ENCODE measurements at regions not wholly inside any gene's neighbourhood (a gene's known extent, or its start where the extent isn't known, plus 50 kb on each side); places are given as distances from the start of the nearest gene placed in this dataset.

DNA sequence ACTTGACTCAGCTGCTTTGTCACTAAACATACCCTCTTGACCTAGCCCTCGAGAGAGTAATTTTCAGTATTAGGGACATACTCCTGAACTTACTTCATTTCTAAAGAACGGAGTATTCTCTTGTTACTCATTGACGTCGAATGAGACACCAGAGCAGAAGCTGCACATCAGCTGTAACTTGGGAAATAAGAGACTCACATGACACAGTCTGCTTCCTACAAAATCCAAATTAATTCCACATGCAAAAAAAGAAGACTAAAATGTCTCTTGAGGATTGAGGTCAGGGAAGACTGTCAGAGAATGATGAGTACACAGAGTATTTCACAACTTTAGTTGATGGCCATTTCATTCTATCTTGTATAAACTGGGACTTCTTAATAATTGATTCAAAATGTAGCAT, 114.7 kb upstream of the EGFR start:
- Histone ChIP-seq H3K79me2 (ENCODE audit: insufficient read depth, low read length) (no peaks in the 10 kb centered on the region), H3K27me3 (ENCODE audit: insufficient read depth, low read length) (no peaks in the 10 kb centered on the region), H3K36me3 (ENCODE audit: control insufficient read depth in 1 of 2, insufficient read depth in 2 of 2, low read length in 2 of 2) (no peaks in the 10 kb centered on the region), H3K4me1 (ENCODE audit: control insufficient read depth in 1 of 2, insufficient read depth in 2 of 2, low read length in 2 of 2) (no peaks in the 10 kb centered on the region), H4K20me1 (ENCODE audit: insufficient read depth) (no peaks in the 10 kb centered on the region), H3K4me2 (ENCODE audit: low read length) (no peak overlapping the region), H3K9ac (ENCODE audit: low read length) (no peak overlapping the region), H3K9me3 (ENCODE audit: control insufficient read depth in 1 of 2, insufficient read depth in 1 of 2, low read depth in 1 of 2, low read length in 2 of 2) (no peaks in the 10 kb centered on the region), H3K4me3 (replicated peaks in 1 of 2; ENCODE audit: low read depth in 1 of 2, low read length in 2 of 2) (no peak overlapping the region), H3K27ac (ENCODE audit: low read depth, low read length) (no peak overlapping the region), H2AFZ (ENCODE audit: low read depth, low read length, poor library complexity, severe bottlenecking) (no peak overlapping the region), H3K9me2 (ENCODE audit: insufficient read depth) (no peaks in the 10 kb centered on the region)
- ChIA-PET RAD21 (ENCODE audit: low non-redundant PET in 1 of 2, low total read pairs in 2 of 2, uncharacterized antibody in 2 of 2, unreplicated experiment in 2 of 2) (no interaction called here), CTCF (no interaction called here), POLR2A (no interaction called here)
- no peak for DNase-seq (ENCODE audit: low read depth, low spot score)
- intact Hi-C loops (cut with micrococcal nuclease), result no loop called here
- no TSS peak for BruUV-seq (replicated peaks)
- TF ChIP-seq, protein P1, sequence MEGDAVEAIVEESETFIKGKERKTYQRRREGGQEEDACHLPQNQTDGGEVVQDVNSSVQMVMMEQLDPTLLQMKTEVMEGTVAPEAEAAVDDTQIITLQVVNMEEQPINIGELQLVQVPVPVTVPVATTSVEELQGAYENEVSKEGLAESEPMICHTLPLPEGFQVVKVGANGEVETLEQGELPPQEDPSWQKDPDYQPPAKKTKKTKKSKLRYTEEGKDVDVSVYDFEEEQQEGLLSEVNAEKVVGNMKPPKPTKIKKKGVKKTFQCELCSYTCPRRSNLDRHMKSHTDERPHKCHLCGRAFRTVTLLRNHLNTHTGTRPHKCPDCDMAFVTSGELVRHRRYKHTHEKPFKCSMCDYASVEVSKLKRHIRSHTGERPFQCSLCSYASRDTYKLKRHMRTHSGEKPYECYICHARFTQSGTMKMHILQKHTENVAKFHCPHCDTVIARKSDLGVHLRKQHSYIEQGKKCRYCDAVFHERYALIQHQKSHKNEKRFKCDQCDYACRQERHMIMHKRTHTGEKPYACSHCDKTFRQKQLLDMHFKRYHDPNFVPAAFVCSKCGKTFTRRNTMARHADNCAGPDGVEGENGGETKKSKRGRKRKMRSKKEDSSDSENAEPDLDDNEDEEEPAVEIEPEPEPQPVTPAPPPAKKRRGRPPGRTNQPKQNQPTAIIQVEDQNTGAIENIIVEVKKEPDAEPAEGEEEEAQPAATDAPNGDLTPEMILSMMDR (IDR thresholded peaks at IDR 0.05 in 2 of 3, conservative IDR thresholded peaks at IDR 0.05 in 1 of 3; ENCODE audit: borderline replicate concordance in 1 of 3, insufficient read depth in 1 of 3, low read depth in 2 of 3, low read length in 2 of 3), result no peak
- TF ChIP-seq, protein P2, sequence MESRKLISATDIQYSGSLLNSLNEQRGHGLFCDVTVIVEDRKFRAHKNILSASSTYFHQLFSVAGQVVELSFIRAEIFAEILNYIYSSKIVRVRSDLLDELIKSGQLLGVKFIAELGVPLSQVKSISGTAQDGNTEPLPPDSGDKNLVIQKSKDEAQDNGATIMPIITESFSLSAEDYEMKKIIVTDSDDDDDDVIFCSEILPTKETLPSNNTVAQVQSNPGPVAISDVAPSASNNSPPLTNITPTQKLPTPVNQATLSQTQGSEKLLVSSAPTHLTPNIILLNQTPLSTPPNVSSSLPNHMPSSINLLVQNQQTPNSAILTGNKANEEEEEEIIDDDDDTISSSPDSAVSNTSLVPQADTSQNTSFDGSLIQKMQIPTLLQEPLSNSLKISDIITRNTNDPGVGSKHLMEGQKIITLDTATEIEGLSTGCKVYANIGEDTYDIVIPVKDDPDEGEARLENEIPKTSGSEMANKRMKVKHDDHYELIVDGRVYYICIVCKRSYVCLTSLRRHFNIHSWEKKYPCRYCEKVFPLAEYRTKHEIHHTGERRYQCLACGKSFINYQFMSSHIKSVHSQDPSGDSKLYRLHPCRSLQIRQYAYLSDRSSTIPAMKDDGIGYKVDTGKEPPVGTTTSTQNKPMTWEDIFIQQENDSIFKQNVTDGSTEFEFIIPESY (IDR thresholded peaks at IDR 0.05; ENCODE audit: extremely low read depth, insufficient replicate concordance, low read length), result no peak
- no peak for TF ChIP-seq POLR2A (IDR thresholded peaks at IDR 0.05; ENCODE audit: borderline replicate concordance, extremely low read depth, insufficient read depth, insufficient read length)
- no peak for TF ChIP-seq ELF1 (IDR thresholded peaks at IDR 0.05; ENCODE audit: borderline replicate concordance, low read depth)
- no peak for TF ChIP-seq JUND (IDR thresholded peaks at IDR 0.05)
- TF ChIP-seq, protein P3, sequence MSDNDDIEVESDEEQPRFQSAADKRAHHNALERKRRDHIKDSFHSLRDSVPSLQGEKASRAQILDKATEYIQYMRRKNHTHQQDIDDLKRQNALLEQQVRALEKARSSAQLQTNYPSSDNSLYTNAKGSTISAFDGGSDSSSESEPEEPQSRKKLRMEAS (IDR thresholded peaks at IDR 0.05), result no peak
- no peak for TF ChIP-seq TCF7L2 (IDR thresholded peaks at IDR 0.05; ENCODE audit: borderline replicate concordance, extremely low read depth, insufficient read depth, insufficient read length)
- TF ChIP-seq CEBPB (IDR thresholded peaks at IDR 0.05; ENCODE audit: low read depth), result no peak
- TF ChIP-seq RAD21 (IDR thresholded peaks at IDR 0.05; ENCODE audit: low read depth), result no peak
- TF ChIP-seq SP1 (IDR thresholded peaks at IDR 0.05; ENCODE audit: low read depth), result no peak
- no peak for TF ChIP-seq SRF (IDR thresholded peaks at IDR 0.05; ENCODE audit: low read depth)
- TF ChIP-seq CBX3 (IDR thresholded peaks at IDR 0.05; ENCODE audit: low read depth), result no peak
- TF ChIP-seq EZH2 (IDR thresholded peaks at IDR 0.05), result no peak
- no peak for TF ChIP-seq YY1 (IDR thresholded peaks at IDR 0.05; ENCODE audit: extremely low read depth, insufficient replicate concordance, low read depth, low read length)
- TF ChIP-seq ZFX (IDR thresholded peaks at IDR 0.05), result no peak
- TF ChIP-seq SIN3A (IDR thresholded peaks at IDR 0.05; ENCODE audit: low read depth), result no peak
- no peak for TF ChIP-seq FOSL1 (IDR thresholded peaks at IDR 0.05; ENCODE audit: low read depth)
- TF ChIP-seq, protein P4, sequence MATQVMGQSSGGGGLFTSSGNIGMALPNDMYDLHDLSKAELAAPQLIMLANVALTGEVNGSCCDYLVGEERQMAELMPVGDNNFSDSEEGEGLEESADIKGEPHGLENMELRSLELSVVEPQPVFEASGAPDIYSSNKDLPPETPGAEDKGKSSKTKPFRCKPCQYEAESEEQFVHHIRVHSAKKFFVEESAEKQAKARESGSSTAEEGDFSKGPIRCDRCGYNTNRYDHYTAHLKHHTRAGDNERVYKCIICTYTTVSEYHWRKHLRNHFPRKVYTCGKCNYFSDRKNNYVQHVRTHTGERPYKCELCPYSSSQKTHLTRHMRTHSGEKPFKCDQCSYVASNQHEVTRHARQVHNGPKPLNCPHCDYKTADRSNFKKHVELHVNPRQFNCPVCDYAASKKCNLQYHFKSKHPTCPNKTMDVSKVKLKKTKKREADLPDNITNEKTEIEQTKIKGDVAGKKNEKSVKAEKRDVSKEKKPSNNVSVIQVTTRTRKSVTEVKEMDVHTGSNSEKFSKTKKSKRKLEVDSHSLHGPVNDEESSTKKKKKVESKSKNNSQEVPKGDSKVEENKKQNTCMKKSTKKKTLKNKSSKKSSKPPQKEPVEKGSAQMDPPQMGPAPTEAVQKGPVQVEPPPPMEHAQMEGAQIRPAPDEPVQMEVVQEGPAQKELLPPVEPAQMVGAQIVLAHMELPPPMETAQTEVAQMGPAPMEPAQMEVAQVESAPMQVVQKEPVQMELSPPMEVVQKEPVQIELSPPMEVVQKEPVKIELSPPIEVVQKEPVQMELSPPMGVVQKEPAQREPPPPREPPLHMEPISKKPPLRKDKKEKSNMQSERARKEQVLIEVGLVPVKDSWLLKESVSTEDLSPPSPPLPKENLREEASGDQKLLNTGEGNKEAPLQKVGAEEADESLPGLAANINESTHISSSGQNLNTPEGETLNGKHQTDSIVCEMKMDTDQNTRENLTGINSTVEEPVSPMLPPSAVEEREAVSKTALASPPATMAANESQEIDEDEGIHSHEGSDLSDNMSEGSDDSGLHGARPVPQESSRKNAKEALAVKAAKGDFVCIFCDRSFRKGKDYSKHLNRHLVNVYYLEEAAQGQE (IDR thresholded peaks at IDR 0.05; ENCODE audit: low read depth), result no peak
- ATAC-seq, result no peak
